ENCODE measurements at regions not wholly inside any gene's neighbourhood (a gene's known extent, or its start where the extent isn't known, plus 50 kb on each side); places are given as distances from the start of the nearest gene placed in this dataset.

DNA sequence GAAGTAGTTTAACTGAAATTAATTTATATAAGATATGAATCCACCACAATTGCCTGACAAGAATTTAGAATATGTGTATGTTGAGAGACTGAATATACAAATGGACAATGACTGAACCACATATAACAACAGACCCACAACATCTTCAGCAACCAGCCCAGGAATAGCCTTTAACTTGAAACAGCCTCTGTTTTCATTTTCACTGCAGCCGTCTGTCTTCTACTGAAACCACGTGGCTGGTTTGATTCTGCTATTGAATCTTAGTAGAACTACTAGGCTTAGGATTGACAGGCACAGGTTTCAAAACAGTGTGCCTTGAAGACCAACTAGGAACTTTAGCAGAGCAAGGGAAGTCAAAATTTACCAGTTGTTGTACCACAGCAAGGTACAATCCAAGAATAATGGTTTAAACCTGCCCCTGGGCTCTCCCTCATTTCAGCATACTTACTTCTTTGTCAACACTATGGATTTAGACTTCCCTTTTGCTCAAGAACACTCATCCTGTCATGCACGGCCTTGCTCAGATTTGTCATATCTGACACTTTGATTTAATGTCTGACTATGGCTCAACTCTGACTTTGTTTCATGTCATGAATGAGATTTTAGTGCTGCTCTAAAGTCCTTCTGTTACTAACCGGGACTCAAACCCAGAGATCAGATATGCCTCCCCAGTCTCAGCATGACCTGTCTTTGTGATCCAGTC is 355.0 kb downstream of the KIF2B start (continued):
- TF ChIP-seq, protein P1, sequence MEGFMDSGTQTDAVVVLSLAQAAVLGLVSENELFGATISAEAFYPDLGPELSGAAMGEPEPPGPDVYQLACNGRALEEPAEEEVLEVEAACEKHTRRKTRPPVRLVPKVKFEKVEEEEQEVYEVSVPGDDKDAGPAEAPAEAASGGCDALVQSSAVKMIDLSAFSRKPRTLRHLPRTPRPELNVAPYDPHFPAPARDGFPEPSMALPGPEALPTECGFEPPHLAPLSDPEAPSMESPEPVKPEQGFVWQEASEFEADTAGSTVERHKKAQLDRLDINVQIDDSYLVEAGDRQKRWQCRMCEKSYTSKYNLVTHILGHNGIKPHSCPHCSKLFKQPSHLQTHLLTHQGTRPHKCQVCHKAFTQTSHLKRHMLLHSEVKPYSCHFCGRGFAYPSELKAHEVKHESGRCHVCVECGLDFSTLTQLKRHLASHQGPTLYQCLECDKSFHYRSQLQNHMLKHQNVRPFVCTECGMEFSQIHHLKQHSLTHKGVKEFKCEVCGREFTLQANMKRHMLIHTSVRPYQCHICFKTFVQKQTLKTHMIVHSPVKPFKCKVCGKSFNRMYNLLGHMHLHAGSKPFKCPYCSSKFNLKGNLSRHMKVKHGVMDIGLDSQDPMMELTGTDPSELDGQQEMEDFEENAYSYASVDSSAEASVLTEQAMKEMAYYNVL (CRISPR knock-in tag; IDR thresholded peaks at IDR 0.05; ENCODE audit: borderline replicate concordance): no peak
- TF ChIP-seq ZNF101 (CRISPR knock-in tag; IDR thresholded peaks at IDR 0.05; ENCODE audit: borderline replicate concordance, low read depth) (no peak), CBX2 (IDR thresholded peaks at IDR 0.05; ENCODE audit: low read depth, low read length) (no peak), CBX2 (CRISPR knock-in tag; IDR thresholded peaks at IDR 0.05; ENCODE audit: low read depth) (no peak)
- TF ChIP-seq, protein P2, sequence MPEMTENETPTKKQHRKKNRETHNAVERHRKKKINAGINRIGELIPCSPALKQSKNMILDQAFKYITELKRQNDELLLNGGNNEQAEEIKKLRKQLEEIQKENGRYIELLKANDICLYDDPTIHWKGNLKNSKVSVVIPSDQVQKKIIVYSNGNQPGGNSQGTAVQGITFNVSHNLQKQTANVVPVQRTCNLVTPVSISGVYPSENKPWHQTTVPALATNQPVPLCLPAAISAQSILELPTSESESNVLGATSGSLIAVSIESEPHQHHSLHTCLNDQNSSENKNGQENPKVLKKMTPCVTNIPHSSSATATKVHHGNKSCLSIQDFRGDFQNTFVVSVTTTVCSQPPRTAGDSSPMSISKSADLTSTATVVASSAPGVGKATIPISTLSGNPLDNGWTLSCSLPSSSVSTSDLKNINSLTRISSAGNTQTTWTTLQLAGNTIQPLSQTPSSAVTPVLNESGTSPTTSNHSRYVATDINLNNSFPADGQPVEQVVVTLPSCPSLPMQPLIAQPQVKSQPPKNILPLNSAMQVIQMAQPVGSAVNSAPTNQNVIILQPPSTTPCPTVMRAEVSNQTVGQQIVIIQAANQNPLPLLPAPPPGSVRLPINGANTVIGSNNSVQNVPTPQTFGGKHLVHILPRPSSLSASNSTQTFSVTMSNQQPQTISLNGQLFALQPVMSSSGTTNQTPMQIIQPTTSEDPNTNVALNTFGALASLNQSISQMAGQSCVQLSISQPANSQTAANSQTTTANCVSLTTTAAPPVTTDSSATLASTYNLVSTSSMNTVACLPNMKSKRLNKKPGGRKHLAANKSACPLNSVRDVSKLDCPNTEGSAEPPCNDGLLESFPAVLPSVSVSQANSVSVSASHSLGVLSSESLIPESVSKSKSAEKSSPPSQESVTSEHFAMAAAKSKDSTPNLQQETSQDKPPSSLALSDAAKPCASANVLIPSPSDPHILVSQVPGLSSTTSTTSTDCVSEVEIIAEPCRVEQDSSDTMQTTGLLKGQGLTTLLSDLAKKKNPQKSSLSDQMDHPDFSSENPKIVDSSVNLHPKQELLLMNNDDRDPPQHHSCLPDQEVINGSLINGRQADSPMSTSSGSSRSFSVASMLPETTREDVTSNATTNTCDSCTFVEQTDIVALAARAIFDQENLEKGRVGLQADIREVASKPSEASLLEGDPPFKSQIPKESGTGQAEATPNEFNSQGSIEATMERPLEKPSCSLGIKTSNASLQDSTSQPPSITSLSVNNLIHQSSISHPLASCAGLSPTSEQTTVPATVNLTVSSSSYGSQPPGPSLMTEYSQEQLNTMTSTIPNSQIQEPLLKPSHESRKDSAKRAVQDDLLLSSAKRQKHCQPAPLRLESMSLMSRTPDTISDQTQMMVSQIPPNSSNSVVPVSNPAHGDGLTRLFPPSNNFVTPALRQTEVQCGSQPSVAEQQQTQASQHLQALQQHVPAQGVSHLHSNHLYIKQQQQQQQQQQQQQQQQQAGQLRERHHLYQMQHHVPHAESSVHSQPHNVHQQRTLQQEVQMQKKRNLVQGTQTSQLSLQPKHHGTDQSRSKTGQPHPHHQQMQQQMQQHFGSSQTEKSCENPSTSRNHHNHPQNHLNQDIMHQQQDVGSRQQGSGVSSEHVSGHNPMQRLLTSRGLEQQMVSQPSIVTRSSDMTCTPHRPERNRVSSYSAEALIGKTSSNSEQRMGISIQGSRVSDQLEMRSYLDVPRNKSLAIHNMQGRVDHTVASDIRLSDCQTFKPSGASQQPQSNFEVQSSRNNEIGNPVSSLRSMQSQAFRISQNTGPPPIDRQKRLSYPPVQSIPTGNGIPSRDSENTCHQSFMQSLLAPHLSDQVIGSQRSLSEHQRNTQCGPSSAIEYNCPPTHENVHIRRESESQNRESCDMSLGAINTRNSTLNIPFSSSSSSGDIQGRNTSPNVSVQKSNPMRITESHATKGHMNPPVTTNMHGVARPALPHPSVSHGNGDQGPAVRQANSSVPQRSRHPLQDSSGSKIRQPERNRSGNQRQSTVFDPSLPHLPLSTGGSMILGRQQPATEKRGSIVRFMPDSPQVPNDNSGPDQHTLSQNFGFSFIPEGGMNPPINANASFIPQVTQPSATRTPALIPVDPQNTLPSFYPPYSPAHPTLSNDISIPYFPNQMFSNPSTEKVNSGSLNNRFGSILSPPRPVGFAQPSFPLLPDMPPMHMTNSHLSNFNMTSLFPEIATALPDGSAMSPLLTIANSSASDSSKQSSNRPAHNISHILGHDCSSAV (CRISPR knock-in tag; IDR thresholded peaks at IDR 0.05; ENCODE audit: borderline replicate concordance): no peak
- TF ChIP-seq, protein P3, sequence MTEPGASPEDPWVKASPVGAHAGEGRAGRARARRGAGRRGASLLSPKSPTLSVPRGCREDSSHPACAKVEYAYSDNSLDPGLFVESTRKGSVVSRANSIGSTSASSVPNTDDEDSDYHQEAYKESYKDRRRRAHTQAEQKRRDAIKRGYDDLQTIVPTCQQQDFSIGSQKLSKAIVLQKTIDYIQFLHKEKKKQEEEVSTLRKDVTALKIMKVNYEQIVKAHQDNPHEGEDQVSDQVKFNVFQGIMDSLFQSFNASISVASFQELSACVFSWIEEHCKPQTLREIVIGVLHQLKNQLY (CRISPR knock-in tag; IDR thresholded peaks at IDR 0.05): no peak
- TF ChIP-seq, protein P4, sequence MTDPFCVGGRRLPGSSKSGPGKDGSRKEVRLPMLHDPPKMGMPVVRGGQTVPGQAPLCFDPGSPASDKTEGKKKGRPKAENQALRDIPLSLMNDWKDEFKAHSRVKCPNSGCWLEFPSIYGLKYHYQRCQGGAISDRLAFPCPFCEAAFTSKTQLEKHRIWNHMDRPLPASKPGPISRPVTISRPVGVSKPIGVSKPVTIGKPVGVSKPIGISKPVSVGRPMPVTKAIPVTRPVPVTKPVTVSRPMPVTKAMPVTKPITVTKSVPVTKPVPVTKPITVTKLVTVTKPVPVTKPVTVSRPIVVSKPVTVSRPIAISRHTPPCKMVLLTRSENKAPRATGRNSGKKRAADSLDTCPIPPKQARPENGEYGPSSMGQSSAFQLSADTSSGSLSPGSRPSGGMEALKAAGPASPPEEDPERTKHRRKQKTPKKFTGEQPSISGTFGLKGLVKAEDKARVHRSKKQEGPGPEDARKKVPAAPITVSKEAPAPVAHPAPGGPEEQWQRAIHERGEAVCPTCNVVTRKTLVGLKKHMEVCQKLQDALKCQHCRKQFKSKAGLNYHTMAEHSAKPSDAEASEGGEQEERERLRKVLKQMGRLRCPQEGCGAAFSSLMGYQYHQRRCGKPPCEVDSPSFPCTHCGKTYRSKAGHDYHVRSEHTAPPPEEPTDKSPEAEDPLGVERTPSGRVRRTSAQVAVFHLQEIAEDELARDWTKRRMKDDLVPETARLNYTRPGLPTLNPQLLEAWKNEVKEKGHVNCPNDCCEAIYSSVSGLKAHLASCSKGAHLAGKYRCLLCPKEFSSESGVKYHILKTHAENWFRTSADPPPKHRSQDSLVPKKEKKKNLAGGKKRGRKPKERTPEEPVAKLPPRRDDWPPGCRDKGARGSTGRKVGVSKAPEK (CRISPR knock-in tag; IDR thresholded peaks at IDR 0.05; ENCODE audit: borderline replicate concordance): no peak
